Ascending aorta (tissue), 2 donors: ENCODE measurements at regions not wholly inside any gene's neighbourhood (a gene's known extent, or its start where the extent isn't known, plus 50 kb on each side); places are given as distances from the start of the nearest gene placed in this dataset.
A peak's percentile ranks its signal among the peaks of the same experiment; 100 is the strongest.

Experiments used
- DNase-seq, 2 donors: peaks; one replicate each; pipeline ENCODE4 v3.0.0-alpha.2; 2019; ENCODE audit warnings: low spot score in 2 of 2
- H3K27ac ChIP-seq, 2 donors: fragments of 200-600 bp; sonication (generic); one replicate each; pipeline ENCODE4 v1.5.1; 2016 to 2017; ENCODE audit warnings: mild to moderate bottlenecking in 1 of 2
- H3K27me3 ChIP-seq: fragments of 200-600 bp; sonication (generic); one replicate; pipeline ENCODE4 v1.5.1; 2017
- H3K36me3 ChIP-seq, 2 donors: fragments of 200-600 bp; sonication (generic); one replicate each; pipeline ENCODE4 v1.5.1; 2016
- H3K4me1 ChIP-seq, 2 donors: fragments of 200-600 bp; sonication (generic); one replicate each; pipeline ENCODE4 v1.5.1; 2016 to 2017; ENCODE audit warnings: mild to moderate bottlenecking in 1 of 2
- H3K4me3 ChIP-seq, 2 donors: fragments of 200-600 bp; sonication (generic); one replicate each; pipeline ENCODE4 v1.5.1; 2016 to 2017; ENCODE audit warnings: mild to moderate bottlenecking in 1 of 2
- H3K9me3 ChIP-seq, 2 donors: fragments of 200-600 bp; sonication (generic); one replicate each; pipeline ENCODE4 v1.5.1; 2016
- CTCF ChIP-seq, 3 experiments: fragments of 200-600 bp in 2 of 3; fragments of 450-650 bp in 1 of 3; sonication (generic) in 2 of 3; IDR thresholded peaks; one replicate each; pipeline ENCODE4 v1.5.1; 2016 to 2019; ENCODE audit warnings: antibody characterized with exemption in 3 of 3, mild to moderate bottlenecking in 1 of 3, moderate library complexity in 1 of 3
- intact Hi-C: fragments of 100-400 bp; cut with DNase I; formaldehyde crosslinking; loops from one replicate; pipeline ENCODE4 v1.15.1; 2023

GRCh38 chr17:77698903-77699623 is 259.4 kb upstream of the TNRC6C start:
- intact Hi-C loops, result no loop called here
- DNase-seq, result peak in 1 of 2 donors; percentile 55
- H3K4me3 ChIP-seq, result no peak overlapping the region
- H3K27me3 ChIP-seq, result no peaks in the 10 kb centered on the region
- no peaks in the 10 kb centered on the region for H3K36me3 ChIP-seq
- TF ChIP-seq CTCF (IDR thresholded peaks at IDR 0.05), result no peak
- H3K27ac ChIP-seq, result no peak overlapping the region
- peaks cover 6 to 7% of the 10 kb centered on the region in 2 donors for H3K9me3 ChIP-seq
- H3K4me1 ChIP-seq, result no peaks in the 10 kb centered on the region

- Histone ChIP-seq H3K27me3 (no peaks in the 10 kb centered on the region), H3K4me3 (no peak overlapping the region), H3K27ac (no peak overlapping the region), H3K36me3 (no peaks in the 10 kb centered on the region), H3K4me1 (no peaks in the 10 kb centered on the region), H3K9me3 (peaks cover 18 to 19% of the 10 kb centered on the region in 2 donors)
- peak in 1 of 2 donors; percentile 56 for DNase-seq
- no peak for TF ChIP-seq CTCF (IDR thresholded peaks at IDR 0.05)
- intact Hi-C loops, result no loop called here
These were observed 258.2 kb upstream of the TNRC6C start for GRCh38 chr17:77700165-77700881.

GRCh38 chr17:77701996-77702395 is 256.5 kb upstream of the TNRC6C start:
- peak in 1 of 2 donors; percentile 40 for DNase-seq

GRCh38 chr17:77704048-77704815 is 254.3 kb upstream of the TNRC6C start:
- Histone ChIP-seq H3K27me3 (no peaks in the 10 kb centered on the region), H3K4me1 (no peaks in the 10 kb centered on the region), H3K9me3 (peaks cover 19 to 21% of the 10 kb centered on the region in 2 donors), H3K27ac (no peak overlapping the region), H3K36me3 (no peaks in the 10 kb centered on the region), H3K4me3 (no peak overlapping the region)
- TF ChIP-seq CTCF (IDR thresholded peaks at IDR 0.05), result no peak
- intact Hi-C loops, result no loop called here
- DNase-seq, result peak in 1 of 2 donors; percentile 33

More at GRCh38 chr17:77701996-77702395, 256.5 kb upstream of the TNRC6C start:
- no peaks in the 10 kb centered on the region for H3K36me3 ChIP-seq
- intact Hi-C loops, result no loop called here
- no peak overlapping the region for H3K27ac ChIP-seq
- no peak for TF ChIP-seq CTCF (IDR thresholded peaks at IDR 0.05)
- H3K4me1 ChIP-seq, result no peaks in the 10 kb centered on the region
- H3K4me3 ChIP-seq, result no peak overlapping the region
- peaks cover 19 to 21% of the 10 kb centered on the region in 2 donors for H3K9me3 ChIP-seq
- no peaks in the 10 kb centered on the region for H3K27me3 ChIP-seq

- no peak for TF ChIP-seq CTCF (IDR thresholded peaks at IDR 0.05)
- no peak overlapping the region for H3K4me3 ChIP-seq
- H3K27me3 ChIP-seq, result no peaks in the 10 kb centered on the region
- H3K36me3 ChIP-seq, result no peaks in the 10 kb centered on the region
- no peak overlapping the region for H3K27ac ChIP-seq
- H3K4me1 ChIP-seq, result no peaks in the 10 kb centered on the region
- DNase-seq, result peak in 1 of 2 donors; percentile 42
- peaks cover 19 to 21% of the 10 kb centered on the region in 2 donors for H3K9me3 ChIP-seq
- intact Hi-C loops, result no loop called here
These were observed 251.6 kb upstream of the TNRC6C start for GRCh38 chr17:77706938-77707337.
